Esophagus squamous epithelium (tissue), 4 donors: ENCODE measurements at regions not wholly inside any gene's neighbourhood (a gene's known extent, or its start where the extent isn't known, plus 50 kb on each side); places are given as distances from the start of the nearest gene placed in this dataset.

Source experiments
- POLR2A ChIP-seq, 4 donors: fragments of 450-650 bp; IDR thresholded peaks; one replicate each; pipeline ENCODE4 v1.6.1; 2017; ENCODE audit warnings: antibody characterized with exemption in 4 of 4, mild to moderate bottlenecking in 4 of 4, moderate library complexity in 3 of 4
- TF ChIP-seq, protein P1 (sequence below), 6 experiments: fragments of 450-650 bp in 4 of 6; fragments of 200-600 bp in 2 of 6; sonication (generic) in 2 of 6; IDR thresholded peaks; one replicate each; pipeline ENCODE4 v1.5.1; 2016 to 2019; ENCODE audit warnings: antibody characterized with exemption in 6 of 6, mild to moderate bottlenecking in 4 of 6, moderate library complexity in 4 of 6

DNA sequence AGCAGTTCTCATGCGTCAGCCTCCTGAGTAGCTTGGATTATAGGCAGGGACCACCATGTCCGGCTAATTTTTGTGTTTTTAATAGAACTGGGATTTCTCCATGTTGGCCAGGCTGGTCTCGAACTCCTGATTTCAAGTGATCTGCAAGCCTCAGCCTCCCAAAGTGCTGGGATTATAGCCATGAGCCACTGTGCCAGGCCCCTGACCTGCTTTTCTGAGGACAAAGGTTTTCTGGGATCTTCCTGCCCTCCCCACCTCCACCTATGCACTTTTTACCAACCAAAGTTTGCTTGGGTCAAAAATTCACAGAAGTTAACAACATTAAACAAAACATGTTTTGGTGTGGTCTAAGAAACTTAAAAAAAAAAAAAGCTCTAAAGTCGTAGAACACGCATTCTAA is 259.9 kb downstream of the HAUS1 start:
- TF ChIP-seq, protein P1, sequence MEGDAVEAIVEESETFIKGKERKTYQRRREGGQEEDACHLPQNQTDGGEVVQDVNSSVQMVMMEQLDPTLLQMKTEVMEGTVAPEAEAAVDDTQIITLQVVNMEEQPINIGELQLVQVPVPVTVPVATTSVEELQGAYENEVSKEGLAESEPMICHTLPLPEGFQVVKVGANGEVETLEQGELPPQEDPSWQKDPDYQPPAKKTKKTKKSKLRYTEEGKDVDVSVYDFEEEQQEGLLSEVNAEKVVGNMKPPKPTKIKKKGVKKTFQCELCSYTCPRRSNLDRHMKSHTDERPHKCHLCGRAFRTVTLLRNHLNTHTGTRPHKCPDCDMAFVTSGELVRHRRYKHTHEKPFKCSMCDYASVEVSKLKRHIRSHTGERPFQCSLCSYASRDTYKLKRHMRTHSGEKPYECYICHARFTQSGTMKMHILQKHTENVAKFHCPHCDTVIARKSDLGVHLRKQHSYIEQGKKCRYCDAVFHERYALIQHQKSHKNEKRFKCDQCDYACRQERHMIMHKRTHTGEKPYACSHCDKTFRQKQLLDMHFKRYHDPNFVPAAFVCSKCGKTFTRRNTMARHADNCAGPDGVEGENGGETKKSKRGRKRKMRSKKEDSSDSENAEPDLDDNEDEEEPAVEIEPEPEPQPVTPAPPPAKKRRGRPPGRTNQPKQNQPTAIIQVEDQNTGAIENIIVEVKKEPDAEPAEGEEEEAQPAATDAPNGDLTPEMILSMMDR (IDR thresholded peaks at IDR 0.05), result no peak
- TF ChIP-seq POLR2A (IDR thresholded peaks at IDR 0.05), result no peak
